Fibroblast of lung (primary cell): ENCODE measurements at regions not wholly inside any gene's neighbourhood (a gene's known extent, or its start where the extent isn't known, plus 50 kb on each side); places are given as distances from the start of the nearest gene placed in this dataset.

Experiments
- DNase-seq, 2 donors: peaks; one replicate each; pipeline versions ENCODE4 v3.0.0 to v3.0.0-alpha.2; 2010; ENCODE audit warnings: low read depth in 2 of 2
- H2AFZ ChIP-seq: 2 replicates; pipeline ENCODE4 v1.5.1; 2012; ENCODE audit warnings: low read length, control low read depth, inconsistent platforms
- H3K27ac ChIP-seq: 2 replicates; pipeline ENCODE4 v1.5.1; 2011; ENCODE audit warnings: low read length, control low read depth; ENCODE audit not compliant: insufficient read depth
- H3K27me3 ChIP-seq: 2 replicates; pipeline ENCODE4 v1.5.1; 2011; ENCODE audit warnings: mild to moderate bottlenecking, low read length; ENCODE audit not compliant: control insufficient read depth, insufficient read depth
- H3K36me3 ChIP-seq: 2 replicates; pipeline ENCODE4 v1.5.1; 2011; ENCODE audit warnings: low read length; ENCODE audit not compliant: control insufficient read depth, insufficient read depth
- H3K4me1 ChIP-seq: 2 replicates; pipeline ENCODE4 v1.5.1; 2011; ENCODE audit warnings: low read length; ENCODE audit not compliant: control insufficient read depth, insufficient read depth; ENCODE audit errors: extremely low read depth
- H3K4me2 ChIP-seq: 2 replicates; pipeline ENCODE4 v1.5.1; 2011; ENCODE audit warnings: low read length, control low read depth; ENCODE audit not compliant: insufficient read depth; ENCODE audit errors: extremely low read depth
- H3K4me3 ChIP-seq, 4 experiments: fragments of 200-600 bp in 1 of 4; sonication (generic) in 1 of 4; replicated peaks in 1 of 4; 2 replicates each; pipeline ENCODE4 v1.5.1; 2011 to 2016; ENCODE audit warnings: low read length in 4 of 4, low read depth in 3 of 4, mild to moderate bottlenecking in 3 of 4, control low read depth in 2 of 4, inconsistent platforms in 1 of 4, mixed read lengths in 1 of 4; ENCODE audit not compliant: insufficient read depth in 1 of 4; ENCODE audit errors: control extremely low read depth in 1 of 4
- H3K79me2 ChIP-seq: 2 replicates; pipeline ENCODE4 v1.5.1; 2012; ENCODE audit warnings: mild to moderate bottlenecking, low read length, inconsistent platforms; ENCODE audit not compliant: control insufficient read depth, insufficient read depth
- H3K9ac ChIP-seq: 2 replicates; pipeline ENCODE4 v1.5.1; 2011; ENCODE audit warnings: mild to moderate bottlenecking, low read length, control low read depth; ENCODE audit not compliant: insufficient read depth
- H3K9me3 ChIP-seq: 2 replicates; pipeline ENCODE4 v1.5.1; 2012; ENCODE audit warnings: low read depth, low read length; ENCODE audit not compliant: control insufficient read depth, insufficient read depth
- H4K20me1 ChIP-seq: 2 replicates; pipeline ENCODE4 v1.5.1; 2011; ENCODE audit warnings: low read length; ENCODE audit not compliant: control insufficient read depth, insufficient read depth; ENCODE audit errors: extremely low read depth
- CTCF ChIP-seq, 2 donors: IDR thresholded peaks in 1 of 2; conservative IDR thresholded peaks in 1 of 2; 1 replicate in 1 of 2; 2 replicates in 1 of 2; pipeline ENCODE4 v1.5.1; 2011 to 2012; ENCODE audit warnings: low read length in 2 of 2, control low read depth in 1 of 2, inconsistent platforms in 1 of 2, low read depth in 1 of 2, mild to moderate bottlenecking in 1 of 2
- EZH2 ChIP-seq: IDR thresholded peaks from 2 replicates; pipeline ENCODE4 v1.5.1; 2012; ENCODE audit warnings: low read length, control low read depth, mild to moderate bottlenecking; ENCODE audit errors: missing control alignments

- no peaks in the 10 kb centered on the region for H4K20me1 ChIP-seq
- no peaks in the 10 kb centered on the region for H3K36me3 ChIP-seq
- no peak for TF ChIP-seq CTCF (conservative IDR thresholded peaks at IDR 0.05 in 1 of 2, IDR thresholded peaks at IDR 0.05 in 1 of 2; ENCODE audit: low read depth in 1 of 2, low read length in 2 of 2)
- no peak for TF ChIP-seq EZH2
- no peak overlapping the region for H3K4me3 ChIP-seq
- no peak overlapping the region for H2AFZ ChIP-seq
- H3K27ac ChIP-seq = no peak overlapping the region
- H3K9me3 ChIP-seq = no peaks in the 10 kb centered on the region
- H3K79me2 ChIP-seq = no peaks in the 10 kb centered on the region
- H3K4me1 ChIP-seq = peaks cover 6% of the 10 kb centered on the region
- H3K27me3 ChIP-seq = no peaks in the 10 kb centered on the region
- no peak overlapping the region for H3K4me2 ChIP-seq
- H3K9ac ChIP-seq = no peak overlapping the region
- no peak for DNase-seq
These were observed 73.4 kb downstream of the MYEOV start for GRCh38 chr11:69367211-69367964.

- Histone ChIP-seq H3K36me3 (no peaks in the 10 kb centered on the region), H3K4me1 (peaks cover 6% of the 10 kb centered on the region), H3K9ac (no peak overlapping the region), H2AFZ (no peak overlapping the region), H3K9me3 (no peaks in the 10 kb centered on the region), H3K79me2 (no peaks in the 10 kb centered on the region), H3K27ac (no peak overlapping the region), H3K27me3 (no peaks in the 10 kb centered on the region), H3K4me3 (no peak overlapping the region), H3K4me2 (no peak overlapping the region), H4K20me1 (no peaks in the 10 kb centered on the region)
- TF ChIP-seq EZH2 (no peak), CTCF (conservative IDR thresholded peaks at IDR 0.05 in 1 of 2, IDR thresholded peaks at IDR 0.05 in 1 of 2; ENCODE audit: low read depth in 1 of 2, low read length in 2 of 2) (no peak)
- no peak for DNase-seq
These were observed 74.3 kb downstream of the MYEOV start for GRCh38 chr11:69368119-69368880.

GRCh38 chr11:69369210-69369825, 75.4 kb downstream of the MYEOV start:
- Histone ChIP-seq H3K4me3 (no peak overlapping the region), H3K4me1 (peaks cover 6% of the 10 kb centered on the region), H4K20me1 (no peaks in the 10 kb centered on the region), H3K79me2 (no peaks in the 10 kb centered on the region), H2AFZ (no peak overlapping the region), H3K9ac (no peak overlapping the region), H3K4me2 (no peak overlapping the region), H3K27me3 (no peaks in the 10 kb centered on the region), H3K36me3 (no peaks in the 10 kb centered on the region), H3K9me3 (no peaks in the 10 kb centered on the region), H3K27ac (no peak overlapping the region)
- peak in 1 of 2 donors; percentile 20 for DNase-seq
- TF ChIP-seq EZH2 = no peak
- no peak for TF ChIP-seq CTCF (conservative IDR thresholded peaks at IDR 0.05 in 1 of 2, IDR thresholded peaks at IDR 0.05 in 1 of 2; ENCODE audit: low read depth in 1 of 2, low read length in 2 of 2)
